Panc1 (cell line): ENCODE measurements at regions not wholly inside any gene's neighbourhood (a gene's known extent, or its start where the extent isn't known, plus 50 kb on each side); places are given as distances from the start of the nearest gene placed in this dataset.

ENCODE experiments used
- ATAC-seq: fragments of 200-7000 bp; cut with Tn5 transposase; 2 replicates; pipeline ENCODE4 v1.9.1; 2020; ENCODE audit warnings: mild to moderate bottlenecking, moderate library complexity
- BruUV-seq: library from RNA; stranded (reverse); fragments of 400-500 nt; replicated peaks from 2 replicates; lab custom pipeline; 2021; lab: Mats Ljungman, UMichigan
- CTCF ChIA-PET: fragments of 300-600 bp; sonication (Branson Sonifier 250); formaldehyde crosslinking; loops from one replicate; lab custom pipeline; 2022; ENCODE audit warnings: antibody characterized with exemption; lab: Charles Lee
- POLR2A ChIA-PET: fragments of 300-600 bp; sonication (Branson Sonifier 250); formaldehyde crosslinking; loops from one replicate; lab custom pipeline; 2022; ENCODE audit warnings: antibody characterized with exemption; lab: Charles Lee
- DNase-seq: peaks from one replicate; pipeline ENCODE4 v3.0.0-alpha.2; 2010; ENCODE audit warnings: low read depth, low spot score
- H3K27ac ChIP-seq: 2 replicates; pipeline ENCODE4 v1.5.1; 2011; ENCODE audit warnings: mild to moderate bottlenecking, low read length, inconsistent platforms
- H3K27me3 ChIP-seq: fragments of 200-500 bp; sonication (Bioruptor generic); 2 replicates; pipeline ENCODE4 v1.6.0; 2014; ENCODE audit warnings: low read length, inconsistent platforms; ENCODE audit not compliant: control insufficient read depth, insufficient read depth
- H3K36me3 ChIP-seq: fragments of 200-500 bp; sonication (Bioruptor generic); 2 replicates; pipeline ENCODE4 v1.5.1; 2014; ENCODE audit warnings: inconsistent platforms, mild to moderate bottlenecking, low read length, moderate library complexity; ENCODE audit not compliant: control insufficient read depth, insufficient read depth
- H3K4me1 ChIP-seq: 2 replicates; pipeline ENCODE4 v1.5.1; 2011; ENCODE audit warnings: inconsistent platforms, mild to moderate bottlenecking, low read length, moderate library complexity; ENCODE audit not compliant: control insufficient read depth, insufficient read depth
- H3K4me3 ChIP-seq, 2 experiments: 2 replicates each; pipeline ENCODE4 v1.5.1; 2011 to 2012; ENCODE audit warnings: low read depth in 2 of 2, low read length in 2 of 2, mild to moderate bottlenecking in 2 of 2, inconsistent platforms in 1 of 2, moderate library complexity in 1 of 2
- H3K9me3 ChIP-seq: fragments of 200-500 bp; sonication (Bioruptor generic); 2 replicates; pipeline ENCODE4 v1.5.1; 2014; ENCODE audit warnings: low read depth, mild to moderate bottlenecking, inconsistent platforms, low read length, moderate library complexity; ENCODE audit not compliant: control insufficient read depth, insufficient read depth
- POLR2AphosphoS5 ChIP-seq: IDR thresholded peaks from 2 replicates; pipeline ENCODE4 v1.6.1; 2012; ENCODE audit warnings: mild to moderate bottlenecking, low read depth, low read length, moderate library complexity
- REST ChIP-seq, 2 experiments: IDR thresholded peaks; 2 replicates each; pipeline ENCODE4 v1.6.1; 2011 to 2012; ENCODE audit warnings: low read depth in 2 of 2, control low read depth in 1 of 2, low read length in 1 of 2, mild to moderate bottlenecking in 1 of 2, moderate library complexity in 1 of 2; ENCODE audit not compliant: insufficient read depth in 1 of 2
- SIN3A ChIP-seq: IDR thresholded peaks from 2 replicates; pipeline ENCODE4 v1.6.1; 2012; ENCODE audit warnings: low read depth, mild to moderate bottlenecking, low read length, moderate library complexity, borderline replicate concordance; ENCODE audit not compliant: insufficient read depth
- TCF7L2 ChIP-seq: IDR thresholded peaks from 2 replicates; pipeline ENCODE4 v1.6.1; 2011; ENCODE audit warnings: mild to moderate bottlenecking, low read depth, low read length, inconsistent platforms
- in situ Hi-C: cut with HindIII; loops from 2 replicates; pipeline ENCODE4 v1.10.0; 2016; ENCODE audit warnings: low sequenced_read_pairs, low pct_unique_long_range_greater_than_20kb
- intact Hi-C: fragments of 100-400 bp; cut with micrococcal nuclease; formaldehyde crosslinking; loops from one replicate; pipeline ENCODE4 v1.10.0; 2022; ENCODE audit not compliant: unreplicated experiment
- TF ChIP-seq, protein P1 (sequence below): fragments of 450-650 bp; IDR thresholded peaks from 2 replicates; pipeline ENCODE4 v1.5.1; 2017; ENCODE audit warnings: mild to moderate bottlenecking

DNA sequence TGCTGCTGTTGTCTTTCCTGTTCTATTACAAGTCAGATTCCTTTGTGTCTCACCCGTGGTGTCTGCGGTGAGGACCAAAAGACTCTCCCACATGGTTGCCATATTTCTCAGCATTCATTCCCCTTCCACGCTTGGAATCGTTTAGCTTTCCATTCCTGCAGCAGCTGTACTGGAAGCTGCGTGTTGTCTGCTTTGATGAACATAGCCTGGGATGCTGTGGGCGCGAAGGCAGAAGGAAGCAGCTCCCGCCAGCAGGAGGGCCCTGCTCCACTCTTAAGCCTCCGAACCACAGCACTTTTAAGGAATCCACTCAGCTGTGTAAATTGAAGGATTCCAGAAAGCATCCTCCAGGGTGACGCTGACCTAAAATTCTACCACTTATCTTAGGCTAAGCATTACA lies 303.6 kb upstream of the PITRM1 start:
- no peak overlapping the region for H3K27ac ChIP-seq
- in situ Hi-C loops = no loop called here
- no peaks in the 10 kb centered on the region for H3K9me3 ChIP-seq
- H3K36me3 ChIP-seq = no peaks in the 10 kb centered on the region
- peaks cover 24% of the 10 kb centered on the region for H3K4me1 ChIP-seq
- H3K4me3 ChIP-seq = no peak overlapping the region
- POLR2A ChIA-PET = no interaction called here
- BruUV-seq = no TSS peak
- CTCF ChIA-PET = no interaction called here
- TF ChIP-seq SIN3A (no peak), POLR2AphosphoS5 (no peak)
- intact Hi-C loops = no loop called here
- no peak for DNase-seq
- no peak for ATAC-seq
- no peaks in the 10 kb centered on the region for H3K27me3 ChIP-seq

GRCh38 chr10:3475367-3475766 lies 302.8 kb upstream of the PITRM1 start:
- Histone ChIP-seq H3K4me3 (no peak overlapping the region), H3K4me1 (peaks cover 26% of the 10 kb centered on the region), H3K27ac (peak overlapping the region; percentile 54; the same call in 1 of the 2 replicates), H3K27me3 (no peaks in the 10 kb centered on the region), H3K9me3 (no peaks in the 10 kb centered on the region), H3K36me3 (no peaks in the 10 kb centered on the region)
- CTCF ChIA-PET = no interaction called here
- ATAC-seq (no peak), DNase-seq (no peak)
- no peak for TF ChIP-seq REST (IDR thresholded peaks at IDR 0.05; ENCODE audit: insufficient read depth in 1 of 2, low read depth in 2 of 2, low read length in 1 of 2)
- TF ChIP-seq SIN3A = no peak
- TF ChIP-seq TCF7L2 = no peak
- TF ChIP-seq, protein P1, sequence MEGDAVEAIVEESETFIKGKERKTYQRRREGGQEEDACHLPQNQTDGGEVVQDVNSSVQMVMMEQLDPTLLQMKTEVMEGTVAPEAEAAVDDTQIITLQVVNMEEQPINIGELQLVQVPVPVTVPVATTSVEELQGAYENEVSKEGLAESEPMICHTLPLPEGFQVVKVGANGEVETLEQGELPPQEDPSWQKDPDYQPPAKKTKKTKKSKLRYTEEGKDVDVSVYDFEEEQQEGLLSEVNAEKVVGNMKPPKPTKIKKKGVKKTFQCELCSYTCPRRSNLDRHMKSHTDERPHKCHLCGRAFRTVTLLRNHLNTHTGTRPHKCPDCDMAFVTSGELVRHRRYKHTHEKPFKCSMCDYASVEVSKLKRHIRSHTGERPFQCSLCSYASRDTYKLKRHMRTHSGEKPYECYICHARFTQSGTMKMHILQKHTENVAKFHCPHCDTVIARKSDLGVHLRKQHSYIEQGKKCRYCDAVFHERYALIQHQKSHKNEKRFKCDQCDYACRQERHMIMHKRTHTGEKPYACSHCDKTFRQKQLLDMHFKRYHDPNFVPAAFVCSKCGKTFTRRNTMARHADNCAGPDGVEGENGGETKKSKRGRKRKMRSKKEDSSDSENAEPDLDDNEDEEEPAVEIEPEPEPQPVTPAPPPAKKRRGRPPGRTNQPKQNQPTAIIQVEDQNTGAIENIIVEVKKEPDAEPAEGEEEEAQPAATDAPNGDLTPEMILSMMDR = no peak
- no peak for TF ChIP-seq POLR2AphosphoS5
- POLR2A ChIA-PET = interaction anchor here (0.6 kb wide), 1 partner anchor 431 kb away, joined by 3 read pairs; no protein-coding TSS in a partner anchor
- in situ Hi-C loops (no loop called here), intact Hi-C loops (no loop called here)
- BruUV-seq = no TSS peak

DNA sequence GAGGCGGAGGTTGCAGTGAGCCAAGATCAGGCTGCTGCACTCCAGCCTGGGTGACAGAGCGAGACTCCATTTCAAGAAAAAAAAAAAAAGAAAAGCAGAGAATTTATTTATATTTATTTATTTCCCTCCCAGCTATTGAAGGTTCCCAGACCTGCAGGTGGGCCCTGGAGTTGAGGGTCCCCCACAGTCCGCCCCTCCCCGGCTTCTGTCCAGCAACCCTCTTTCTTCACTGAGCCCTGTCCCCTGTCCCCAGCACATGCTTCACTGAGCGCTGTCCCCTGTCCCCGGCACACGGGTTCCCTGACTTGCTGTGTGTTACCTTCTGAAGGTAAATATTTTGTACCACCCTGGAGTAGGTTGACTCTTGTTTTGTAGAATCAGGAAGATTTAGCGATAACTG lies 301.7 kb upstream of the PITRM1 start:
- H3K36me3 ChIP-seq = no peaks in the 10 kb centered on the region
- H3K9me3 ChIP-seq = no peaks in the 10 kb centered on the region
- H3K27me3 ChIP-seq = no peaks in the 10 kb centered on the region
- H3K27ac ChIP-seq = no peak overlapping the region; the same call in 1 of the 2 replicates
- peaks cover 34% of the 10 kb centered on the region for H3K4me1 ChIP-seq
- in situ Hi-C loops (no loop called here), intact Hi-C loops (no loop called here)
- ChIA-PET POLR2A (no interaction called here), CTCF (no interaction called here)
- DNase-seq (no peak), ATAC-seq (no peak)
- H3K4me3 ChIP-seq = no peak overlapping the region
- TF ChIP-seq SIN3A (no peak), REST (IDR thresholded peaks at IDR 0.05; ENCODE audit: insufficient read depth in 1 of 2, low read depth in 2 of 2, low read length in 1 of 2) (no peak), TCF7L2 (no peak), POLR2AphosphoS5 (no peak)
- TF ChIP-seq, protein P1 = no peak
- no TSS peak for BruUV-seq
